Endothelial cell of umbilical vein (primary cell): ENCODE measurements at regions not wholly inside any gene's neighbourhood (a gene's known extent, or its start where the extent isn't known, plus 50 kb on each side); places are given as distances from the start of the nearest gene placed in this dataset.

Experiments used
- BruUV-seq: library from RNA; stranded (reverse); fragments of 400-500 nt; replicated peaks from 2 replicates; lab custom pipeline; 2021; lab: Mats Ljungman, UMichigan
- CTCF ChIA-PET: fragments of 300-600, 350-600 bp; sonication (Branson Sonifier 250); formaldehyde crosslinking; loops from one replicate; lab custom pipeline; 2021; ENCODE audit warnings: antibody characterized with exemption, inconsistent platforms; lab: Charles Lee
- POLR2A ChIA-PET: fragments of 300-600, 350-600 bp; sonication (Branson Sonifier 250); formaldehyde crosslinking; loops from one replicate; lab custom pipeline; 2021; ENCODE audit warnings: antibody characterized with exemption, inconsistent platforms; lab: Charles Lee
- DNase-seq: peaks from one replicate; pipeline ENCODE4 v3.0.0-alpha.2; 2011; ENCODE audit warnings: low read depth, low spot score
- FAIRE-seq: peaks from 2 replicates; lab custom pipeline; 2011; peaks lifted over from hg19 to GRCh38; lab: Jason Lieb, UNC
- H2AFZ ChIP-seq: 2 replicates; pipeline ENCODE4 v1.6.0; 2012; ENCODE audit warnings: low read depth, low read length, control low read depth, inconsistent platforms
- H3K27ac ChIP-seq: 2 replicates; pipeline ENCODE4 v1.5.1; 2011; ENCODE audit warnings: low read depth, mild to moderate bottlenecking, control low read depth, low read length, moderate library complexity; ENCODE audit not compliant: insufficient read depth
- H3K27me3 ChIP-seq, 2 experiments: 2 replicates each; pipeline versions ENCODE4 v1.6.0 to v1.6.1; 2011; ENCODE audit warnings: low read length in 2 of 2, mixed read lengths in 1 of 2; ENCODE audit not compliant: control insufficient read depth in 2 of 2, insufficient read depth in 2 of 2
- H3K36me3 ChIP-seq, 2 experiments: 2 replicates in 1 of 2; 3 replicates in 1 of 2; pipeline ENCODE4 v1.5.1; 2011; ENCODE audit warnings: low read length in 2 of 2, mild to moderate bottlenecking in 1 of 2, moderate library complexity in 1 of 2; ENCODE audit not compliant: control insufficient read depth in 2 of 2, insufficient read depth in 2 of 2; ENCODE audit errors: extremely low read depth in 1 of 2
- H3K4me1 ChIP-seq: 3 replicates; pipeline ENCODE4 v1.5.1; 2011; ENCODE audit warnings: mild to moderate bottlenecking, low read length; ENCODE audit not compliant: control insufficient read depth, insufficient read depth; ENCODE audit errors: extremely low read depth
- H3K4me2 ChIP-seq: 2 replicates; pipeline ENCODE4 v1.6.1; 2011; ENCODE audit warnings: low read length, control low read depth, mixed read lengths; ENCODE audit not compliant: insufficient read depth
- H3K4me3 ChIP-seq, 3 experiments: fragments of 200-600 bp in 1 of 3; sonication (generic), shearing (Covaris generic) in 1 of 3; replicated peaks in 1 of 3; 2 replicates each; pipeline ENCODE4 v1.5.1; 2011 to 2016; ENCODE audit warnings: control low read depth in 3 of 3, low read length in 3 of 3, mild to moderate bottlenecking in 2 of 3, inconsistent platforms in 1 of 3, low read depth in 1 of 3, moderate library complexity in 1 of 3; ENCODE audit not compliant: insufficient read depth in 1 of 3
- H3K79me2 ChIP-seq: 2 replicates; pipeline ENCODE4 v1.6.0; 2012; ENCODE audit warnings: low read length, inconsistent platforms; ENCODE audit not compliant: control insufficient read depth, insufficient read depth
- H3K9ac ChIP-seq: replicated peaks from 2 replicates; pipeline ENCODE3; 2011; ENCODE audit warnings: low read length, control low read depth; ENCODE audit not compliant: insufficient read depth; ENCODE audit errors: extremely low read depth
- H3K9me1 ChIP-seq: replicated peaks from 3 replicates; pipeline ENCODE4 v1.6.0; 2011; ENCODE audit warnings: mild to moderate bottlenecking, low read length; ENCODE audit not compliant: control insufficient read depth, insufficient read depth; ENCODE audit errors: extremely low read depth
- H3K9me3 ChIP-seq: replicated peaks from 2 replicates; pipeline ENCODE4 v1.5.1; 2012; ENCODE audit warnings: low read length, inconsistent platforms; ENCODE audit not compliant: control insufficient read depth, insufficient read depth
- H4K20me1 ChIP-seq: replicated peaks from 2 replicates; pipeline ENCODE3; 2011; ENCODE audit warnings: mild to moderate bottlenecking, low read length; ENCODE audit not compliant: control insufficient read depth, insufficient read depth; ENCODE audit errors: extremely low read depth
- CTCF ChIP-seq, 2 donors: IDR thresholded peaks; 1 replicate in 1 of 2; 2 replicates in 1 of 2; pipeline ENCODE4 v1.5.1; 2011; ENCODE audit warnings: low read length in 2 of 2, mild to moderate bottlenecking in 2 of 2, moderate library complexity in 2 of 2, control low read depth in 1 of 2, inconsistent platforms in 1 of 2, low read depth in 1 of 2; ENCODE audit not compliant: insufficient read depth in 1 of 2; ENCODE audit errors: extremely low read depth in 1 of 2
- EZH2 ChIP-seq: IDR thresholded peaks from 2 replicates; pipeline ENCODE4 v1.6.1; 2012; ENCODE audit warnings: borderline replicate concordance, low read depth, mild to moderate bottlenecking, moderate library complexity, low read length, inconsistent platforms; ENCODE audit not compliant: severe bottlenecking
- FOS ChIP-seq: IDR thresholded peaks from 2 replicates; pipeline ENCODE4 v1.6.1; 2011; ENCODE audit warnings: mild to moderate bottlenecking, low read length, moderate library complexity, borderline replicate concordance; ENCODE audit not compliant: insufficient read depth
- GATA2 ChIP-seq: IDR thresholded peaks from 2 replicates; pipeline ENCODE4 v1.7.0; 2011; ENCODE audit warnings: low read depth, mild to moderate bottlenecking, moderate library complexity, mixed read lengths, low read length; ENCODE audit not compliant: insufficient read length, insufficient read depth
- JUN ChIP-seq: IDR thresholded peaks from 2 replicates; pipeline ENCODE4 v1.6.1; 2011; ENCODE audit warnings: borderline replicate concordance, low read depth; ENCODE audit not compliant: insufficient read length, insufficient read depth
- MYC ChIP-seq: IDR thresholded peaks from one replicate; pipeline ENCODE4 v1.6.1; 2011; ENCODE audit warnings: mild to moderate bottlenecking, low read depth, low read length
- POLR2A ChIP-seq: IDR thresholded peaks from 2 replicates; pipeline ENCODE4 v1.6.1; 2012; ENCODE audit warnings: low read depth, mild to moderate bottlenecking, control low read depth, low read length
- POLR2AphosphoS5 ChIP-seq: IDR thresholded peaks from 2 replicates; pipeline ENCODE4 v1.6.1; 2012; ENCODE audit warnings: low read depth, mild to moderate bottlenecking, control low read depth, low read length, moderate library complexity; ENCODE audit not compliant: insufficient read depth
- dilution Hi-C: fragments of 300-500 bp; cut with MboI; formaldehyde crosslinking; loops from one replicate; pipeline ENCODE4 v1.15.0; 2019; ENCODE audit warnings: low sequenced_read_pairs; ENCODE audit not compliant: extremely low pct_ligation_motif_present
- intact Hi-C: fragments of 100-400 bp; cut with micrococcal nuclease; formaldehyde crosslinking; loops from one replicate; pipeline ENCODE4 v1.10.0; 2022
- TF ChIP-seq, protein P1 (sequence below): IDR thresholded peaks from 2 replicates; pipeline ENCODE4 v1.6.1; 2011; ENCODE audit not compliant: insufficient read depth, insufficient read length

DNA sequence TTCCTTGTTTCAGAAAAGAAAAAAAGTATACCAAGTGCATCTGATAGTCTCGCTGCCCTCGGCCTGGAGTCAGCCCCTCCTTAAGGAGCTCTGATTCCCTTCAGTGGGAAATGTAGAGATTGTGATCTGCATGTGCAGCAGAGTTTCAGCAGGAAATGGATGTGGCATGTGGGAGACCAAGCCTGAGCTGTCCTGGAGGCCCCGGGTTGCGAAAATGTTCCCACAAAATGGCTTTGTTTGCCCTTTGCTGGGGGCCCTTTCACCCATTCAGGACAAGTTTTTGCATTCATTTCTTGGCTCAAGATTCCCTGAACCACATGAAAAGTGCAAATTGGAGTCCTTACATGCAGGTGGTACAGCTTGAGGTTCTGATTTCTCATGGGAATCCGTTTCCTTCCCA lies 230.9 kb downstream of the GADD45G start:
- Histone ChIP-seq H3K79me2 (no peaks in the 10 kb centered on the region), H3K4me2 (no peak overlapping the region), H3K9me1 (no peaks in the 10 kb centered on the region), H3K4me1 (no peaks in the 10 kb centered on the region), H2AFZ (no peak overlapping the region), H3K9ac (no peak overlapping the region), H3K27ac (no peak overlapping the region), H3K27me3 (no peaks in the 10 kb centered on the region), H3K4me3 (no peak overlapping the region), H3K9me3 (no peaks in the 10 kb centered on the region), H4K20me1 (no peaks in the 10 kb centered on the region), H3K36me3 (no peaks in the 10 kb centered on the region)
- ChIA-PET POLR2A (no interaction called here), CTCF (interaction anchor here (0.6 to 1.4 kb wide), 2 partner anchors 80 to 233 kb away, joined by 3 read pairs; no protein-coding TSS in a partner anchor)
- no TSS peak for BruUV-seq
- TF ChIP-seq POLR2A (no peak), CTCF (IDR thresholded peaks at IDR 0.05; ENCODE audit: extremely low read depth in 1 of 2, insufficient read depth in 1 of 2, low read depth in 1 of 2, low read length in 2 of 2) (no peak), JUN (no peak), POLR2AphosphoS5 (no peak)
- FAIRE-seq: no peak
- dilution Hi-C loops (no loop called here), intact Hi-C loops (loop anchor here (1.0 kb wide), 1 partner anchor 26 kb away; no protein-coding TSS in a partner anchor)
- DNase-seq: no peak

DNA sequence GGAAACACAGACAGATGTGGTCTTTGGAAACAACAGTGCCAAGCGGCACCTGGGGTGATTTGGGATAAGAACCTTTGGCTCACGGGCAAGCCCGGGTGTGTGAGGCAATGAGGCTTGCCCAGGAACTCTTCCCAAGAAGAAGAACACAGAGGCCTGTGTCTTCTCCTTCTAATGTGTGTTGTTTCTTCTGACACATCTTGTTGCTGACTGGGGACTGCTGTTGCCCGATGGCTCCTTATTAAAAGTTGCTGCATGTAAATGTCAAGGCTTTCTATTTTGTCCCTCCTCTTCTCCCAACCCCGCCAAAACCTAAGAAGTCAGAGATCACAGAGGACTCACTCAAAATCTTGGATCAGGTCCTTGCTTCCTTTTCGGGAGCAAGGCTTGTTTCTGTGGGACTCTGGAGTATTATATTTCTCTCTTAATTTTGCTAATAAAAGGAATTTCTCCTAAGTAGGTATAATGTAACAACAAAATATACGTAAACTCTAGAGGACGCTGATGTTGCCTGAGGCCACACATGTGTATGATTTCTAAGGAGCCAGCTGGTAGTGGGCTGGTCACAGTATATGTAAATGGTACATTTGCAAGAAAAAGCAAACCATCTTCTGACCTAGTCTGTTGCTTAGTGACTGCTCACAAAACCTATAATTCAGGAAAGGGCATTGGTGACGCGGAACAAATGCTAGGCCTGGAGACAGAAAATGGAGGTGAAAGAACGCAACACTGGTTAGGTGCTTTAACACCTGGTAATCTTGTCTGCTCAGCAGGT lies 232.5 kb downstream of the GADD45G start:
- ChIA-PET CTCF (interaction anchor here (1.1 kb wide), 1 partner anchor 10 kb away, joined by 3 read pairs; no protein-coding TSS in a partner anchor), POLR2A (no interaction called here)
- BruUV-seq: no TSS peak
- TF ChIP-seq GATA2 (no peak), MYC (no peak), POLR2AphosphoS5 (no peak), EZH2 (no peak), JUN (no peak), CTCF (IDR thresholded peaks at IDR 0.05; ENCODE audit: extremely low read depth in 1 of 2, insufficient read depth in 1 of 2, low read depth in 1 of 2, low read length in 2 of 2) (no peak), FOS (no peak), POLR2A (no peak)
- TF ChIP-seq, protein P1, sequence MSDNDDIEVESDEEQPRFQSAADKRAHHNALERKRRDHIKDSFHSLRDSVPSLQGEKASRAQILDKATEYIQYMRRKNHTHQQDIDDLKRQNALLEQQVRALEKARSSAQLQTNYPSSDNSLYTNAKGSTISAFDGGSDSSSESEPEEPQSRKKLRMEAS: no peak
- H3K4me1 ChIP-seq: no peaks in the 10 kb centered on the region
- DNase-seq (no peak), FAIRE-seq (no peak)
- H3K27me3 ChIP-seq: no peaks in the 10 kb centered on the region
- no peak overlapping the region for H3K4me2 ChIP-seq
- no peaks in the 10 kb centered on the region for H3K36me3 ChIP-seq
- dilution Hi-C loops (no loop called here), intact Hi-C loops (no loop called here)
- no peak overlapping the region for H2AFZ ChIP-seq
- H3K79me2 ChIP-seq: no peaks in the 10 kb centered on the region
- no peak overlapping the region for H3K27ac ChIP-seq
- H3K4me3 ChIP-seq: no peak overlapping the region
- H4K20me1 ChIP-seq: no peaks in the 10 kb centered on the region
- no peaks in the 10 kb centered on the region for H3K9me1 ChIP-seq
- no peak overlapping the region for H3K9ac ChIP-seq
- no peaks in the 10 kb centered on the region for H3K9me3 ChIP-seq
